ENCODE measurements at regions not wholly inside any gene's neighbourhood (a gene's known extent, or its start where the extent isn't known, plus 50 kb on each side); places are given as distances from the start of the nearest gene placed in this dataset.

DNA sequence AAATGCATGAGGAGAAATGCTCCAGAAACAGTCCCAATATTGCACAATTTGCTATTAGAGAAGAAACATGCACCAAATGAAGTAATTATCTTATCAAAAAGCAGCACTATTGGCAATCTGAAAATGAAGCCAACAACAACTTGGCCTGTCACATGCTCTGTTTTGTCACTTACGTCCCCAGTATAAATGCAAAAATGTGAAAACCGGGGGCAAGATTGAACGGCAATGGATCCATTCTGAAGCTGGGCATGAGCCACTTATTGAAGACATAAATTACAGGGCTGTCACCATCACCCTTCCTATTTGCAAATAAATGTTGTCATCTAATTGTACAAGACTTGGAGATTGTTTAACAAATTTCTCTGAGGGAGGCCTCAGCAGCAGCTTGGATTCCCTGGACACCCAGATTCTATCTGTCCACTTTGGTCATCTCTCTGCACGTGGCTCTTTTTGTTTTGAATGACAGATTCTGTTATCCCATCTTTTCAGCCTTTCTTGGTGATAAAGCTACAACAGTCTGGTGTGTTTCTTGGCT, 180.2 kb upstream of the CDH5 start:
- Histone ChIP-seq H3K4me3 (no peak overlapping the region), H3K9me2 (replicated peaks; ENCODE audit: insufficient read depth) (no peaks in the 10 kb centered on the region), H4K20me1 (ENCODE audit: insufficient read depth, poor library complexity, severe bottlenecking) (no peaks in the 10 kb centered on the region), H2AFZ (no peak overlapping the region), H3K79me2 (no peaks in the 10 kb centered on the region), H3K4me2 (no peak overlapping the region), H3K9me3 (ENCODE audit: low read depth) (no peaks in the 10 kb centered on the region), H3K27ac (no peak overlapping the region), H3K27me3 (no peaks in the 10 kb centered on the region), H3K4me1 (ENCODE audit: insufficient read depth) (no peaks in the 10 kb centered on the region), H3K36me3 (replicated peaks; ENCODE audit: insufficient read depth, low read depth) (no peaks in the 10 kb centered on the region)
- no peak for DNase-seq (ENCODE audit: low spot score)
- TF ChIP-seq EZH2 (IDR thresholded peaks at IDR 0.05; ENCODE audit: borderline replicate concordance) (no peak), EZH2phosphoT487 (IDR thresholded peaks at IDR 0.05; ENCODE audit: low read depth, severe bottlenecking, unreplicated experiment) (no peak)
- TF ChIP-seq, protein P1, sequence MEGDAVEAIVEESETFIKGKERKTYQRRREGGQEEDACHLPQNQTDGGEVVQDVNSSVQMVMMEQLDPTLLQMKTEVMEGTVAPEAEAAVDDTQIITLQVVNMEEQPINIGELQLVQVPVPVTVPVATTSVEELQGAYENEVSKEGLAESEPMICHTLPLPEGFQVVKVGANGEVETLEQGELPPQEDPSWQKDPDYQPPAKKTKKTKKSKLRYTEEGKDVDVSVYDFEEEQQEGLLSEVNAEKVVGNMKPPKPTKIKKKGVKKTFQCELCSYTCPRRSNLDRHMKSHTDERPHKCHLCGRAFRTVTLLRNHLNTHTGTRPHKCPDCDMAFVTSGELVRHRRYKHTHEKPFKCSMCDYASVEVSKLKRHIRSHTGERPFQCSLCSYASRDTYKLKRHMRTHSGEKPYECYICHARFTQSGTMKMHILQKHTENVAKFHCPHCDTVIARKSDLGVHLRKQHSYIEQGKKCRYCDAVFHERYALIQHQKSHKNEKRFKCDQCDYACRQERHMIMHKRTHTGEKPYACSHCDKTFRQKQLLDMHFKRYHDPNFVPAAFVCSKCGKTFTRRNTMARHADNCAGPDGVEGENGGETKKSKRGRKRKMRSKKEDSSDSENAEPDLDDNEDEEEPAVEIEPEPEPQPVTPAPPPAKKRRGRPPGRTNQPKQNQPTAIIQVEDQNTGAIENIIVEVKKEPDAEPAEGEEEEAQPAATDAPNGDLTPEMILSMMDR (IDR thresholded peaks at IDR 0.05; ENCODE audit: poor library complexity), result no peak
- 86% methylated on average over 4 of the region's 4 CpGs for WGBS (ENCODE audit: low lambda C conversion rate, missing lambda C conversion rate)

DNA sequence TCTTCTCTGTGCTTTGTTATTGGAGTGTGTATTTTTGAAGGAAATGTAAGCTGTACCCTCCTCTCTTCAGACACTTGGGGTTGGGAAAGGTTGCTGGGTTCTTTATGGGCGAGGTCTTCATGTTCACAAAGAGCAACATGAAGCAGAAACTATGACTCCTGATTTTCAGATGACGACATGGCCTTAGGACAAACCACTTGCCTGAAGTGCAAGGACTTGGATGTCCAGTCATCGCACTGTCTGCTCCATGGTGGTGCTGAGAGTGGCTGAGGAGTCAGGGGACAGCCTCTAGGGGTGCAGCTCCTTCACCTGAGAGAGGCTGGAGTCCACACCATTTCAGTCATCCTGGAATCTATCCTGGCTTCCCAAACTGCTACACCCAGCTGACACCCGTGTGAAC, 183.9 kb upstream of the CDH5 start:
- no peak for TF ChIP-seq EZH2phosphoT487 (IDR thresholded peaks at IDR 0.05; ENCODE audit: low read depth, severe bottlenecking, unreplicated experiment)
- no peak for TF ChIP-seq EZH2 (IDR thresholded peaks at IDR 0.05; ENCODE audit: borderline replicate concordance)
- TF ChIP-seq, protein P1 (IDR thresholded peaks at IDR 0.05; ENCODE audit: poor library complexity), result no peak
- DNase-seq (ENCODE audit: low spot score), result no peak
- Histone ChIP-seq H3K4me1 (ENCODE audit: insufficient read depth) (no peaks in the 10 kb centered on the region), H3K9me2 (replicated peaks; ENCODE audit: insufficient read depth) (no peaks in the 10 kb centered on the region), H4K20me1 (ENCODE audit: insufficient read depth, poor library complexity, severe bottlenecking) (no peaks in the 10 kb centered on the region), H3K4me2 (no peak overlapping the region), H3K36me3 (replicated peaks; ENCODE audit: insufficient read depth, low read depth) (no peaks in the 10 kb centered on the region), H3K27me3 (no peaks in the 10 kb centered on the region), H3K27ac (no peak overlapping the region), H3K79me2 (no peaks in the 10 kb centered on the region), H3K4me3 (no peak overlapping the region), H3K9me3 (ENCODE audit: low read depth) (peaks cover 3% of the 10 kb centered on the region), H2AFZ (no peak overlapping the region)
- 84% methylated on average over 4 of the region's 4 CpGs for WGBS (ENCODE audit: low lambda C conversion rate, missing lambda C conversion rate)

DNA sequence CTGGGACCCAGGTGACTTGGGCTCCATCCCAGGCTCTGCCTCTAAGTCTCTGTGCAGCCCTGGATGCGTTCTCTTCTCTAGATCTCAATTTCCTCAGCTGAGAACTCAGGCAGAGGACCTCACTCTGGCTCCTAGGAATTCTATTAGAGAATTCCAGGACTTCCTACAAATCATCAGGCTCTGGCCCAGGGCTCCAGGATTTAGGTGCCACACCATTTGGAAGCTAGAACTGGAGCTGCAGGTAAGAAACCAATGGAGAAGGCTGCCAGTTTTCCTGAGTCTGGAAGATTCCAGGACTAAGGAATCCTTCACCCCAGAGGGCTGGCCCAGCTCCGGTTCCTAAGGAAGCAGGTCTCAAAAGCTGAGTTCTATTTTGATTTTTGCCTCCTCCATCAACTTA, 189.8 kb upstream of the CDH5 start:
- no peak for DNase-seq (ENCODE audit: low spot score)
- H3K27me3 ChIP-seq, result no peaks in the 10 kb centered on the region
- H3K4me1 ChIP-seq (ENCODE audit: insufficient read depth), result no peaks in the 10 kb centered on the region
- peaks cover 3% of the 10 kb centered on the region for H3K9me3 ChIP-seq (ENCODE audit: low read depth)
- no peaks in the 10 kb centered on the region for H4K20me1 ChIP-seq (ENCODE audit: insufficient read depth, poor library complexity, severe bottlenecking)
- no peak overlapping the region for H3K4me3 ChIP-seq
- no peak overlapping the region for H3K4me2 ChIP-seq
- H3K36me3 ChIP-seq (replicated peaks; ENCODE audit: insufficient read depth, low read depth), result no peaks in the 10 kb centered on the region
- H2AFZ ChIP-seq, result no peak overlapping the region
- TF ChIP-seq EZH2 (IDR thresholded peaks at IDR 0.05; ENCODE audit: borderline replicate concordance), result no peak
- TF ChIP-seq EZH2phosphoT487 (IDR thresholded peaks at IDR 0.05; ENCODE audit: low read depth, severe bottlenecking, unreplicated experiment), result no peak
- TF ChIP-seq, protein P1 (IDR thresholded peaks at IDR 0.05; ENCODE audit: poor library complexity), result no peak
- no peaks in the 10 kb centered on the region for H3K9me2 ChIP-seq (replicated peaks; ENCODE audit: insufficient read depth)
- 96% methylated on average over 2 of the region's 2 CpGs for whole genome bisulfite sequencing (ENCODE audit: low lambda C conversion rate, missing lambda C conversion rate)
- no peaks in the 10 kb centered on the region for H3K79me2 ChIP-seq
- no peak overlapping the region for H3K27ac ChIP-seq

DNA sequence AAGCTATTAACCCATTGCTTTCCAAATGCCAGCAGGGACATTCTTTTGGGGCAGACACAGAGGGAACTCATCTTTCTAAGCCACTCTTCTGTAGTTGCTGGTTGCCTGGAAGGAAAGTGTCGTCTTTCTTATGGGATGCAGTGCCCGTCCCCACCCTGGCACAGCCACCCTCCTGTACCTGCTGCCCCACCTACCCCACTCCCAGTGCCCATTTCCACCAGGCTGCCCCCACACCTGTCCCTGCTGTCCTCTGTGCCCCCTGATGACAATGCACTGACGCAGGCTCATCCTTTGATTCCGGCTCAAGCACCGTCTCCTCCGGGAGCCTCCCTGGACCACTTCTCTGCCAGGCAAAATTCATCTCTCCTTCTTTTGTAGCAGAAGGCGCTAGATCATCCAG, 190.4 kb upstream of the CDH5 start:
- H4K20me1 ChIP-seq (ENCODE audit: insufficient read depth, poor library complexity, severe bottlenecking), result no peaks in the 10 kb centered on the region
- H3K4me2 ChIP-seq, result no peak overlapping the region
- no peaks in the 10 kb centered on the region for H3K4me1 ChIP-seq (ENCODE audit: insufficient read depth)
- WGBS (ENCODE audit: low lambda C conversion rate, missing lambda C conversion rate), result 94% methylated on average over 7 of the region's 7 CpGs
- peaks cover 3% of the 10 kb centered on the region for H3K9me3 ChIP-seq (ENCODE audit: low read depth)
- H3K36me3 ChIP-seq (replicated peaks; ENCODE audit: insufficient read depth, low read depth), result no peaks in the 10 kb centered on the region
- no peak overlapping the region for H2AFZ ChIP-seq
- no peaks in the 10 kb centered on the region for H3K79me2 ChIP-seq
- H3K9me2 ChIP-seq (replicated peaks; ENCODE audit: insufficient read depth), result no peaks in the 10 kb centered on the region
- no peaks in the 10 kb centered on the region for H3K27me3 ChIP-seq
- H3K27ac ChIP-seq, result no peak overlapping the region
- DNase-seq (ENCODE audit: low spot score), result no peak
- no peak overlapping the region for H3K4me3 ChIP-seq
- no peak for TF ChIP-seq EZH2phosphoT487 (IDR thresholded peaks at IDR 0.05; ENCODE audit: low read depth, severe bottlenecking, unreplicated experiment)
- TF ChIP-seq, protein P1 (IDR thresholded peaks at IDR 0.05; ENCODE audit: poor library complexity), result no peak
- no peak for TF ChIP-seq EZH2 (IDR thresholded peaks at IDR 0.05; ENCODE audit: borderline replicate concordance)
